SK-N-SH treated with all-trans-retinoic acid at 6 μM for 48 hours (cell line): ENCODE measurements at regions not wholly inside any gene's neighbourhood (a gene's known extent, or its start where the extent isn't known, plus 50 kb on each side); places are given as distances from the start of the nearest gene placed in this dataset.

Source experiments
- ARNTL ChIP-seq: fragments of 450-650 bp; formaldehyde crosslinking; IDR thresholded peaks from 2 replicates; pipeline ENCODE4 v1.5.0; 2020; ENCODE audit warnings: low read depth, mild to moderate bottlenecking, moderate library complexity, borderline replicate concordance
- BACH2 ChIP-seq: fragments of 250-450 bp; sonication (Bioruptor Pico); IDR thresholded peaks from 2 replicates; pipeline ENCODE4 v1.9.0; 2021; ENCODE audit warnings: mild to moderate bottlenecking, borderline replicate concordance
- CSDC2 ChIP-seq: fragments of 250-450 bp; sonication (Bioruptor Pico); IDR thresholded peaks from 2 replicates; pipeline ENCODE4 v1.5.0; 2020; ENCODE audit warnings: mild to moderate bottlenecking, moderate library complexity
- OSR1 ChIP-seq: fragments of 250-450 bp; sonication (Bioruptor Pico); IDR thresholded peaks from 2 replicates; pipeline ENCODE4 v1.8.0; 2022; ENCODE audit warnings: moderate library complexity, mild to moderate bottlenecking, inconsistent platforms
- ZFP3 ChIP-seq: fragments of 250-450 bp; sonication (Bioruptor Pico); IDR thresholded peaks from 2 replicates; pipeline ENCODE4 v1.5.0; 2020; ENCODE audit warnings: mild to moderate bottlenecking, moderate library complexity
- ZFP30 ChIP-seq: fragments of 450-650 bp; formaldehyde crosslinking; IDR thresholded peaks from 2 replicates; pipeline ENCODE4 v1.5.0; 2022; ENCODE audit warnings: mild to moderate bottlenecking, moderate library complexity
- ZNF70 ChIP-seq: fragments of 450-650 bp; formaldehyde crosslinking; IDR thresholded peaks from 2 replicates; pipeline ENCODE4 v1.5.0; 2020; ENCODE audit warnings: mild to moderate bottlenecking, moderate library complexity
- TF ChIP-seq, protein P1 (sequence below): fragments of 250-450 bp; sonication (Bioruptor Pico); IDR thresholded peaks from 2 replicates; pipeline ENCODE4 v1.5.1; 2020; ENCODE audit warnings: low read depth, mild to moderate bottlenecking, moderate library complexity

DNA sequence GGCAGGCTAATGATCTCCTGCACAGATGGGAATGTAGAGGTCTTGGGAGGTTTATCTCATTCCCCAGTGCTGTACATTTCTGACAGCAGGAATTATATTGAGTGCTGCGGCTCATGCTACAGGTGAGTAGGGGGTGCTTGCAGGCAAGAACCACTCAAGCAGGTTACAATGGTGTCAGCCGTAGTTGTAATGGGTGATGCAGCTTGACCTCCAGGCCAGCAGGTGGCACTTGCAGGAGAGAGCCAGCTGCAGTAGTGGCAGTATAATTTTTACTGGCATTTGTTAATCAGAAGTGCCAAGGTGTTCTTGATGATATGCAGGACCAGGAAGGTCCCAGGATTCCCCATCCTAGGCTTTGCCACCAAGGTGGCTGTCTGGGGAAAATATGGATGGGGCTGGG is 759.6 kb upstream of the NDST4 start:
- TF ChIP-seq BACH2 (CRISPR knock-in tag) (no peak), ZNF70 (CRISPR knock-in tag) (no peak), ZFP3 (CRISPR knock-in tag) (no peak), OSR1 (CRISPR knock-in tag) (no peak), CSDC2 (no peak), ZFP30 (no peak), ARNTL (CRISPR knock-in tag) (no peak)
- TF ChIP-seq, protein P1, sequence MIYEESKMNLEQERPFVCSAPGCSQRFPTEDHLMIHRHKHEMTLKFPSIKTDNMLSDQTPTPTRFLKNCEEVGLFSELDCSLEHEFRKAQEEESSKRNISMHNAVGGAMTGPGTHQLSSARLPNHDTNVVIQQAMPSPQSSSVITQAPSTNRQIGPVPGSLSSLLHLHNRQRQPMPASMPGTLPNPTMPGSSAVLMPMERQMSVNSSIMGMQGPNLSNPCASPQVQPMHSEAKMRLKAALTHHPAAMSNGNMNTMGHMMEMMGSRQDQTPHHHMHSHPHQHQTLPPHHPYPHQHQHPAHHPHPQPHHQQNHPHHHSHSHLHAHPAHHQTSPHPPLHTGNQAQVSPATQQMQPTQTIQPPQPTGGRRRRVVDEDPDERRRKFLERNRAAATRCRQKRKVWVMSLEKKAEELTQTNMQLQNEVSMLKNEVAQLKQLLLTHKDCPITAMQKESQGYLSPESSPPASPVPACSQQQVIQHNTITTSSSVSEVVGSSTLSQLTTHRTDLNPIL: no peak
